ENCODE measurements at regions not wholly inside any gene's neighbourhood (a gene's known extent, or its start where the extent isn't known, plus 50 kb on each side); places are given as distances from the start of the nearest gene placed in this dataset.
"Not testable (repeated sequence)": the region's sequence is repeated elsewhere in the genome, so short reads cannot be mapped to it uniquely, and the experiment has no call there.

GRCh38 chr6:150681578-150682395 lies 82.1 kb downstream of the PLEKHG1 start:
- intact Hi-C loops (cut with DNase I) = no loop called here
- no peak for DNase-seq

- intact Hi-C loops (cut with DNase I) = no loop called here
- DNase-seq = no peak
These were observed 83.6 kb downstream of the PLEKHG1 start for GRCh38 chr6:150683320-150683719.

- no peak for DNase-seq
- intact Hi-C loops (cut with DNase I) = no loop called here
These were observed 84.5 kb downstream of the PLEKHG1 start for GRCh38 chr6:150684161-150684560.

GRCh38 chr6:150684714-150685459 lies 85.2 kb downstream of the PLEKHG1 start:
- no peak for DNase-seq
- intact Hi-C loops (cut with DNase I) = no loop called here

GRCh38 chr6:150685860-150686259 lies 86.2 kb downstream of the PLEKHG1 start:
- DNase-seq = peak in 1 of 10 donors; percentile 29
- intact Hi-C loops (cut with DNase I) = no loop called here

- intact Hi-C loops (cut with DNase I) = no loop called here
- no peak for DNase-seq
These were observed 86.9 kb downstream of the PLEKHG1 start for GRCh38 chr6:150686566-150686965.

- intact Hi-C loops (cut with DNase I) = no loop called here
- no peak for DNase-seq
These were observed 87.8 kb downstream of the PLEKHG1 start for GRCh38 chr6:150687508-150687907.

- DNase-seq = no peak
- intact Hi-C loops (cut with DNase I) = no loop called here
These were observed 90.4 kb downstream of the PLEKHG1 start for GRCh38 chr6:150689900-150690590.

GRCh38 chr6:150690681-150691080 lies 91.0 kb downstream of the PLEKHG1 start:
- intact Hi-C loops (cut with DNase I) = no loop called here
- no peak for DNase-seq

- DNase-seq = no peak
- intact Hi-C loops (cut with DNase I) = no loop called here
These were observed 91.8 kb downstream of the PLEKHG1 start for GRCh38 chr6:150691463-150691862.

GRCh38 chr6:150692604-150693003 lies 92.9 kb downstream of the PLEKHG1 start:
- no peak for DNase-seq
- intact Hi-C loops (cut with DNase I) = no loop called here

GRCh38 chr6:150694889-150695288 lies 95.2 kb downstream of the PLEKHG1 start:
- intact Hi-C loops (cut with DNase I) = no loop called here
- no peak for DNase-seq

GRCh38 chr6:150695652-150696051 lies 96.0 kb downstream of the PLEKHG1 start:
- no peak for DNase-seq
- intact Hi-C loops (cut with DNase I) = no loop called here

GRCh38 chr6:150696190-150696589 lies 96.5 kb downstream of the PLEKHG1 start:
- no peak for DNase-seq
- intact Hi-C loops (cut with DNase I) = no loop called here

GRCh38 chr6:150696918-150697317 lies 97.2 kb downstream of the PLEKHG1 start:
- DNase-seq; intact Hi-C loops (cut with DNase I): not testable (repeated sequence)

- intact Hi-C loops (cut with DNase I) = no loop called here
- no peak for DNase-seq
These were observed 97.8 kb downstream of the PLEKHG1 start for GRCh38 chr6:150697515-150697914.

- intact Hi-C loops (cut with DNase I) = no loop called here
- DNase-seq = no peak
These were observed 98.7 kb downstream of the PLEKHG1 start for GRCh38 chr6:150698391-150698790.

GRCh38 chr6:150702675-150703074 lies 103.0 kb downstream of the PLEKHG1 start:
- intact Hi-C loops (cut with DNase I) = no loop called here
- no peak for DNase-seq

- intact Hi-C loops (cut with DNase I) = no loop called here
- DNase-seq = no peak
These were observed 104.9 kb downstream of the PLEKHG1 start for GRCh38 chr6:150704447-150705192.

- DNase-seq = no peak
- intact Hi-C loops (cut with DNase I) = no loop called here
These were observed 105.7 kb downstream of the PLEKHG1 start for GRCh38 chr6:150705392-150705791.

- no peak for DNase-seq
- intact Hi-C loops (cut with DNase I) = no loop called here
These were observed 110.6 kb downstream of the PLEKHG1 start for GRCh38 chr6:150710236-150710635.
